EH (cell line): ENCODE measurements at regions not wholly inside any gene's neighbourhood (a gene's known extent, or its start where the extent isn't known, plus 50 kb on each side); places are given as distances from the start of the nearest gene placed in this dataset.
"Not testable (repeated sequence)": the region's sequence is repeated elsewhere in the genome, so short reads cannot be mapped to it uniquely, and the experiment has no call there.

Experiments
- DNase-seq: peaks from one replicate; pipeline ENCODE4 v3.0.0-alpha.2; 2015; ENCODE audit warnings: low read depth

GRCh38 chr2:207363761-207364290 lies 165.9 kb upstream of the CREB1 start:
- no peak for DNase-seq

GRCh38 chr2:207370646-207371045 lies 159.1 kb upstream of the CREB1 start:
- DNase-seq: no peak

DNA sequence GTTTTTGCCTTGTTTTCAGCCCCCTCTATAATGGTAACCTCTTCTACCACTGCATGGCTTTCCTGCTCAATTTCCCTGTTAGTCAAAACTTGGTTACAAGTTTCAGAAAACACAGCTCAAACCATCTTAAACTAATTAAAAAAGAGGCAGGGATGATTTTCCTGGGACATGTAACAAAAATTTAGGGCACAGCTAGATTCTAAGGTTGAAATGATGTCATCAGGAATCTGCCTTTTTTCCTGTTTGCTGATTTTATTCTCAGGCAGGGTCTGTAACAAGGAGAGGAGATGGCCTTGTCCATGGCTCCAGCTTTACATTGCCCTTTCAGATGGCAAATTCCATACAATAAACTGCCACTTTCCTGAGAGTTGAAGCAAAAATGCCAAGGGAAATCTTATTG lies 157.9 kb upstream of the CREB1 start:
- DNase-seq: no peak

- DNase-seq: no peak
Observed at GRCh38 chr2:207372483-207372882, 157.3 kb upstream of the CREB1 start.

DNA sequence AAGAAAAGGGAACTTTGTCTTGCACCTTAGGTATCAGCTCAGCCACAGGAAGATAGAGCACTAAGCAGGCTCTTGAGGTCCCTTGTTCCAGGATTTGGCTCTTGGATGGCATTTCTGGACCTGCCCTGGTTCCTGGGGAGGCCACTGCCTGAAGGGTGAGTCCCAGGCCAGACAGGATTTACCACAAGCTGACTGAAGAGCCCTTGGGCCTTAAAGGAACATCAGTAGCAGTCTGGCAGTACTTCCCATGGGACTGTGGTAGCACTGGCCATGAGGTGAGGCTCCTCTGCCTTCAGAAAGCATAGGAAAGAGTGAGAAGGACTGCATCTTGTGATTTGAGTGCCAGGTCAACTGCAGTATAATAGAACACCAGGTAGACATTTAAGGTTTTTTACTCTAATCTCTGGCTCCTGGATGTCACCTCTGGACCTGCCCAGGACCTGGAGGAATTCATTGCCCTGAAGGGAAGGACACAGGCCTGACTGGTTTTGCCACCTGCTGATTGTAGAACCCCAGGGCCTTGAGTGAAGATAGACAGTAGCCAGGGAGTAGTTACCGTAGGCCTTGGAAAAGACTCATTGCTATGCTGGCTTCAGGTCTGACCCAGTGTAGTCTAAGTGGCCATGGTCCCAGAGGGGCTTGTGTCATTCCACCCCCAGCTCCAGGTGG lies 154.4 kb upstream of the CREB1 start:
- no peak for DNase-seq

- not testable (repeated sequence) for DNase-seq
Observed at GRCh38 chr2:207378620-207379019, 151.1 kb upstream of the CREB1 start.

GRCh38 chr2:207385076-207385475 lies 144.7 kb upstream of the CREB1 start:
- DNase-seq: no peak

GRCh38 chr2:207385903-207386302 lies 143.9 kb upstream of the CREB1 start:
- peak; percentile 73 for DNase-seq

- no peak for DNase-seq
Observed at GRCh38 chr2:207387001-207387571, 142.7 kb upstream of the CREB1 start.

GRCh38 chr2:207390302-207391095 lies 139.3 kb upstream of the CREB1 start:
- no peak for DNase-seq

DNA sequence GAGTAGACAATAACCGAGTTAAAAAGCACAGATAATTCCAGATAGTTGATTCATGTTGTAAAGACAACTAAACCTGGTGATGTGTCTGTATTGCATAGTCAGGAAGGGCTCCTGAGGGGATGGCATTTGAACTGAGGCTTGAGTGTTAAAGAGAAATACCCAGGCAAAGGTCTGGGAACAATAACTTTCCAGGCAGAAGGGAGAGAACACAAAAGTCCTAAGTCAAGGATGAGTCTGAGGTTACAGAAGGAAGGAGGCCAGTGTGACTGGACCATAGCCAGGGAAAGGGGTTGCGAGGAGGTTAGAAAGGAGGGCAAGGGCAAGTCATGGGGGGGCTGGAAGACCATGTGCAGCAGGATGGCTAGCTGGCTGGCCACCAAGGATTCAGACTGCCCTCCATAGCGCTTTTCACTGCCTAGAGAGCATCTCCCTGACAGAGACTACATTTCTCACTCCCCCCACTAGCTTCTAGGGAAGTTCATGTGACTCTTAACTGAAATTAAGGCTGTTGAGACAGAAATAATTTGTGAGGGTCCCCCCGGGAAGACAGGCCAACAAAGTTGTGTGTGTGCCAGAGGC lies 135.5 kb upstream of the CREB1 start:
- peak; percentile 75 for DNase-seq

GRCh38 chr2:207394812-207395534 lies 134.8 kb upstream of the CREB1 start:
- peak; percentile 99 for DNase-seq

GRCh38 chr2:207395535-207396251 lies 134.1 kb upstream of the CREB1 start:
- peak; percentile 24 for DNase-seq

- DNase-seq: peak; percentile 28
Observed at GRCh38 chr2:207397917-207398655, 131.7 kb upstream of the CREB1 start.

- no peak for DNase-seq
Observed at GRCh38 chr2:207399301-207399700, 130.5 kb upstream of the CREB1 start.

GRCh38 chr2:207401338-207401737 lies 128.4 kb upstream of the CREB1 start:
- DNase-seq: no peak

- DNase-seq: no peak
Observed at GRCh38 chr2:207403141-207403540, 126.6 kb upstream of the CREB1 start.

DNA sequence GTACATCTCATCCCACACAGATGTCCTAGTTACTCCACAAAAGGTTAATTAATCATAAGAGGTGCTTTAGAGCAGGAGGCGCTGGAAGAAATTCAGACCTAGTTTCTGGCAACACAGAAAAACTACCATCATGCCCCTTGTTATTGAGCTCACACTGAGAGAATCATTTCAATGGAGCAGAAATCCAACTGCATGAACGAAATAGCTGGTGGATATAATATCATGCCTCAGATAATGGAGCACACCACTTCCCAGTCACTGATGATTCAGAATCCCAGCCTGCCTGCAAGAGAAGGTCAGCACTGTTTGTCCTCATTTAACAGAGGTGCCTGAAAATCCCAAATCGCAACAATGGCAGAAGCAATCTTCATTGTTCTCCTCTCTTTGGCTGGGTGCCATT lies 125.8 kb upstream of the CREB1 start:
- no peak for DNase-seq

DNA sequence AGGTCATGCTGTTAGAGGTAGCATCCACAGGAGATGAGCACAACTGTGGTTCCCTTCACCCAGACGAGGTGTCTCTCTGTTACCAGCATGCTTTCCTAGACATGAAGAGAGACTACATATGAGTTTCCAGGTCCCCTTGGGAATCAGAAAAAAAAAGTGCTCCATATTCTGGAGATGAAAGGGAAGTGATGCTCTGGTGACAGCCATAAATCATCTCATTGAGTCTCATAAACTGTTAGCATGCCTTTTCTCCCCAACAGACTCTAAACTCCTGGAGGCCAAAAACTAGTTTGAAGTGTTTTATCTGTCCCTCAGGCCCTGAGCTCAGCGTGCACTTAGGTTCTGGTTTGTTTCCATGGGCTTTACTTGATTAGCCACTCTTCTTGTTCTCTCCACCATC lies 124.6 kb upstream of the CREB1 start:
- no peak for DNase-seq

DNA sequence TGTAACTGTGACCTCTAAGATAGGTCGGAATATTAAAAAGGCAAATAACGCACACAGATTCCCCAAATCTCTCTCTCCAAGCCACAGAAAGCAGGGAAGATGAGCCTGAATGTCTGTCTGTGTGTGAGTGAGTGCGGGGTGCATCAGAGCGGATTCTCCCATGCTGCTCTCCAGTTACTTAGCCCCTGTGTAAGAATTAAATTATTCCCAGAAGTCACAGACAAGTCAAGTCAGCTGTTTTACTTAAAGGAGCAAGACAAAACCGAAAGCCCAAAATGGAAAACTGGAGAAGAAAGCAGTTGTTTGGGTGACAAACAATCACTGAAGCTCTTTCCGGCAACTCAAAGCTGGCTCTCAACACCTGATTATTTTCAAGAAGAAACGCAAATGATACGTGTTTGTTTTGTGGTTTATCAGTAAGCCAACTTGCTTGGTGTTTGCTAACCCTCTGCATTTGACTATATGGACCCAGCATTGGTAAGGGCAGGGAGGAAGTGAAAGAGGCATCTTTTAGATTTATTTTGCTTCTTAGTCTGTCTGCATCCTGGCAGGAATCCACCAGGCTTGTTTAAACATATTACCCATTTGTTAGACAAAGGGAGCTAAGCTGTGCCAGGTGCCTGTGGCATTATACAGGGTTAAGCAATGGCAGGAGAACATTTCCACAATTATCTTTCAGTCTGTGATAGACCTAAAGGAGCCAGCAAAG lies 121.5 kb upstream of the CREB1 start:
- peak; percentile 47 for DNase-seq
